HG03575 (cell line): ENCODE measurements at regions not wholly inside any gene's neighbourhood (a gene's known extent, or its start where the extent isn't known, plus 50 kb on each side); places are given as distances from the start of the nearest gene placed in this dataset.
"Not testable (repeated sequence)": the region's sequence is repeated elsewhere in the genome, so short reads cannot be mapped to it uniquely, and the experiment has no call there.

ENCODE experiments used
- ATAC-seq: cut with Tn5 transposase; IDR thresholded peaks from one replicate; pipeline ENCODE4 v1.9.1; 2021; ENCODE audit not compliant: unreplicated experiment, insufficient number of reproducible peaks, low FRiP score; ENCODE audit errors: extremely low read depth

DNA sequence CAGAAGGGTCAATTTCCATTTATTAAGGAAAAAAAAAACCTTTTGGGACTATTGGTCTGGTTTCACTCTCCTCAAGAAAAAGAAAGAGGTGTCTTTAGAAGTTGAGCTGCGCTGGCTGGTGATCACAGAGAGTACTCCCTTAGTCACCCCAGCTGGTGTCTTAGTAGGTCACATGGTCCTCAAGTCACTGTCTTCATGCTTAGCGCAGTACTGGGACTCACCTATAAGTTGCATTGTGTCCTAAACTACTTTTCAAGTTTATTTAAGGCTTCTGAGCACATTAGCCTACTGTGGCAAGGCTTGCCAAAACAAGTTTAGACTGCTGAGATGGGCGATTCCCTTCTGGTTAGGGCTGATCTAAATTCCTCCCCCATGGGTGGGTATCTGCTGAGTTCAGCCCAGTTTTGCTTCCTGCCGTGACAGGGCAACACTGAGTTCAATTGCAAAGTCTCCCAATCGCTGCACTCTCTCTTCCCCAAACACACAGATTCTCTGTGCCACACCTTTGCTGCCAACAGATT is 824.9 kb upstream of the CRIM1 start:
- ATAC-seq: no peak

DNA sequence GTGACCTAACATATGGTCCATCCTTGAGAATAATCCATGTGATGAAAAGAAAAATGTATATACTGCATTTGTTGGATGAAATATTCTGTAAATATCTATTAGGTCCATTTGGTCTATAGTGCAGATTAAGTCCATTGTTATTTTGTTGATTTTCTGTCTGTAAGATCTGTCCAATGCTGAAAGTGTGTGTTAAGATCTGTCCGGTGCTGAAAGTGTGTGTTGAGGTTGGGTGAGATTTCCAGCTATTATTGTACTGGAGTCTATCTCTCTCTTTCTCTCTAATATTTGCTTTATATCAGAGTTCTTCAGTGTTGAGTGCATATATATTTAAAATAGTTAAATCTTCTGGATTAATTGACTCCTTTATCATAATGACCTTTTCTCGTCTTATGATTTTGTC is 828.8 kb upstream of the CRIM1 start:
- ATAC-seq: no peak

DNA sequence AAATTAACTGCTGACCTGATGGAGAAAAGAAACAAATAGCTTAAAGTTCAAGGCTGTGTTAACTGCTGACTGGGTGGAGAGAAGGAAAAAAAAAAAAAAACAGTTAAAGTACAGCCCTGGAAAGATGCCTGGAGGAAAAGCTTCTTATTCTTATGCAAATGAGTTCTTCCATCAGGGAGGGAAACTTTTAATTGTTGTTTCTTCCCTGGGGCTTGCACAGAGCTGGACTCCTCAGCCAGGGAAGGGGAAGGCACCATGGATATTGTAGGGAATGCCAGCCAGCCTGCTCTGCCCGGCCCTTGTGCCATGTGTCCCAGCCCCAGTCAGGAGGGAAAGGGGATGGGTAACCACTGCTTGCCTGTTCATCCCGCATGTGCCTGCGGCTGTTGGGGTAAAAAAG is 833.1 kb upstream of the CRIM1 start:
- no peak for ATAC-seq

DNA sequence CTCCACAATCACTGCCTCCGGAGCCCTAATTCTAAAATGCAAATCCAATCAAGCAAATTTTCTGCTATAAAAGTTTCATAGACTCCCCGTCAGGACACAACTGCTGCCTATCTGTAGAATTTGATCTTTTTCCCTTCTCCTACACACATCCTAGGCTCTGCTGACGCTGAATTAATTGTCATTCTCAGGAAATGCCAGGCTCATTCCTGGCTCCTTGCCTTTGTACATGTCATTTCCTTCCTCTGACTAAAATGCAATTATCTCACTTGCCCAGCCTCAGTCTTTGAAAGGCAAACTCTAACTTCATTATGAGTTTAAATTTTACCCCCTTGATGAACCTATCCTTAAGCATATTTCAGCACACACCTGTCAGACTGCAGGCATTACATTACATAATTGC is 844.9 kb upstream of the CRIM1 start:
- no peak for ATAC-seq

DNA sequence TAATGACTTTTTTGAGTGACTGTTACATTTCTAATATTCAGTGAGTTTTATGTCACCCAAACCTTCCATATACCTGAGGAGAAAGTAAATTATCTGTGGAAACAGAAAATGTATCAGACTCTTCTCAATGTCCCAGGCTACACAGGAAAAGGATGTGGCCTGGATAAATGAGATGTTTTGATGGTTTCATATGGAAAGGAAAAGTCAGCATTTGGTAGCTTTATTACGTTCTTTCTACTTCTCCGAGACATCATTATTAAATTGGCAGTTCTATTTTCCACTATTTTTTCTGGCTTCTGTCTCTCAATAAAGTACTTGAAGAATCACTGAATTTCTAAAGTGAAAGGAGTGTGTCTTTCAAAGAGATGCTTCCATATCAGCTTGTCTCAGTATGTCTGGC is 847.0 kb upstream of the CRIM1 start:
- ATAC-seq: no peak

DNA sequence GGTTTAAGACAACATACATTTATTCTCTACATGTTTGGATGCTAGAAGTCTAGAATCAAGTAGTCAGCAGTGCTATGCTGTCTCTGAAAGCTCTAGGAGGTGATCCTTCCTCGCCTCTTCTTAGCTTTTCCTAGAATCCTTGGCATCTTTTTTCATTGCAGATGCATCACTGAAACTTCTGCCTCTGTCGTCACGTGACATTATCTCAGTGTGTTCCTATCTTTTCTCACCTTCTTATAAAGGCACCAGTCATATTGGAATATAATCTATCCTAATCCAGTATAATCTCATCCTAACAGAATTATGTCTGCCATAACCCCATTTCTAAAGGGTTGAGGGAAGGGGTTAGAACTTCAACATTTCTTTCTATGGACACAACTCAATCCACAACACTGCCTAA is 851.2 kb upstream of the CRIM1 start:
- ATAC-seq: no peak

DNA sequence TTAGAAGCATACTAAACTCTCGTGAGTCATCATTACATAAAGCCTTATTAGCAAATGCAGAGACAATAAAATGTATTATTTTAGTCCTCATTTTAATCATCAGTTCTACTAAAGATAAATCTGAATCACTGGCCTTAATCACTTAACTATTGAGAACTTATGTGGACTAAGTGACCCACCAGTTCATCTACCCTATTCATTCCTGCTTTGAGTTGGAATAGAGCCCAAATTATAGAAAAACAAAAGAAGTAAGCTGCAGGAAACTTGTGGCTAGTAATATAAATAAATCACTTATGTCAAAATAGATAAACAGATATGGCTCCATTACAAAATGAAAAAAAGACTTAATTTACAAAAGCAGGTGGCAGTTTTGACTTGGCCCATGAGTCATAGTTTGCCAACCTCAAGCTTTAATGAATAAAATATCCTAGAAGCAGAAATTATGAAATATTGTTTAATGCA is 851.8 kb upstream of the CRIM1 start:
- no peak for ATAC-seq

DNA sequence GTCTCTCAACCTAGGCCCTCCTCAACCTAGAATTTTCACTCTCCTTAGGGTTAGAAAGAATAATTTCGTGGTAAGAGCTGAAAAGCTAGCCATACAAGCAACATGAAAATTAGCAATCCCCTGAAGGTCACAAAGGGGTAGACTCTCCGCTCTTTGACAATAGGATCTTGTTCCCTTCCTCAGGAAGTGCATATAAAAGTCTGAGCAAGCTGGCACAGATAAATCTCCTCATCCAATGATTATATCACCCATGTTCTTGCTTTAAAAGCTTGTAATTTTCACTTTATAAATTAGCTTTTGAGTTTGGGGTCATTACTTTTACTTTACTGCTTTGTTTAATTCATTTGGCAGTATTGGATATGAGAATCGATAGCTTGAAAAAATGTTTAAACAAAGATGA is 852.3 kb upstream of the CRIM1 start:
- ATAC-seq: no peak

DNA sequence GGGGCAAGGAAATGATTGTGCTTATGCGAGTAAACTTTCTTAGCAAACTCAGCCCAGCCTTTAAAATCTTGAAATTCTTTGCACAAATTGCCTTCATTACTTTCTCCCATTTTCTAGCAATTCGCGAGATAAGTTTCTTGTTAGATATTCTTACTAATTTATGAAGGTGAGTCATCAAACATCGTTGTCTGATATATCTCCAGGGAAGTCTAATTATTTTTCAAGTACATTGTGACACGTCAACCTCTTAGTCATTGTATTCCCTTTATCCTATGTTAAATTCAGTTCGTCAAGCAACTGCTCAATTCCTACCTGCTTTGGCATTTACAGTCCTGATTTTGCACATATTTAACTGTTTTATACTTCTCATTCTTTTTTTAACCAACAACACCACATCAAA is 854.5 kb upstream of the CRIM1 start:
- no peak for ATAC-seq

DNA sequence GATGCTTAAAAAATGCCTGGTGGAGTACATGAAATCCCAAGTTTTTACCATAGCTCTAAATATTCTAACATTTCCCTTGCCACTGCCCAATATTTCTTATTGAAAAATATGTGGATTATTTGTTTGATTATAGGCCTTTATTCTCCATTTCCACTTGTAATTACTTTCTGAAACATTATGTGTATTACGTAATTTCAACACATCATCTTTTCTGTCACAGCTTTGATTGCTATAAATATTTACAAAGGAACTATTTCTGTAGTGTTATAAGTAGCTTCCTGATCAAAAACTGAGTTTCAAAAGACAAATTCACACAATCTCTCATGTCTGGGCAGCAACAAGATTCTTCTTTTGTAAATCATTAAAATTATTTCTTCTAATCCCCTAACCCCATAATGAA is 859.6 kb upstream of the CRIM1 start:
- no peak for ATAC-seq

DNA sequence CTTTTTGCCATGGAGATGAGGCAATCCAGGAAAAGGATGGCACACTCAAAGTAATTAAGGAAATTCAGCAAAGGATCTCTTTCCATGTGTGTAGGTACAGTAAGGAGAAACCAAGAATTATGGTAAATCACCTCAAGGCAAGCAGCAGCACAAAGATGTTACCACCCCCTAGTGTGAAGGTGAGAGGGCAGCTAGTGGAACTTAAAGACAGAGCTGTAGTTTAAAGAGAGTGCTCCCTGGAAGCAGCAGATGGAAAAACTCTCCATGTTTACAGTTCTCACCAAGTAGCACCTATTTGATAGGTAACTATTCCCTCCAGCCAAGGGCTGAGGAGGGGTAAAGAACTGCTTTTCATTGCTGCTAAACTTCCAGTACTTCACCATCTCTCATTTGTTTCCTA is 860.4 kb upstream of the CRIM1 start:
- no peak for ATAC-seq

DNA sequence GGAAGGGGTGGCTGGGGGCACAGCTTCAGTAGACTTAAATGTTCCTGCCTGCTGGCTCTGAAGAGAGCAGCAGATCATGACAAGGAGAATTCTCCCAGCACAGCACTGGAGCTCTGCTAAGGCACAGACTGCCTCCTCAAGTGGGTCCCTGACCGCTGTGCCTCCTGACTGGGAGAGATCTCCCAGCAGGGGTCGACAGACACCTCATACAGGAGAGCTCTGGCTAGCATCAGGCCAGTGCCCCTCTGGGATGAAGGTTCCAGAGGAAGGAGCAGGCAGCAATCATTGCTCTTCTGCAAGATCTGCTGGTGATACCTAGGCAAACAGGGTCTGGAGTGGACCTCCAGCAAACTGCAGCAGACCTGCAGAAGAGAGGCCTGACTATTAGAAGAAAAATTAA is 877.5 kb upstream of the CRIM1 start:
- not testable (repeated sequence) for ATAC-seq

DNA sequence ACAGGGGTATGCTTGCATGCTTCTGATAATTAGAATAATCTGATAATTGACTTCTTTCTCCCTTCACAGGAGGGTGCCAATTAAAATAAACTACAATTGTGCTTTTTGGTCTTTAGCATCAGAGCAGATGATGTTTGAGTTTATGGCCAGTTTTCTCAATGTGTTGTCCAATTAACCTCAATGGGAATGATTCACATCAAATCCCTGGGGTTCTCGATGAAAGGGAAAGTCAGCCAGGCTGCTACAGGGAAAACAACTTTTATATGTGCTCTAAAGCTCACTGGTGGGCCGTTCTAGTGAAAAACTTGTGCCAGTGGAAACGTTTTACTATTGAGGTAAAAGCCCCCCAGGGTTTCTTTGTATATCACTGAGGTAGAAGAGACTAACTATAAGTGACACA is 887.3 kb upstream of the CRIM1 start:
- no peak for ATAC-seq

DNA sequence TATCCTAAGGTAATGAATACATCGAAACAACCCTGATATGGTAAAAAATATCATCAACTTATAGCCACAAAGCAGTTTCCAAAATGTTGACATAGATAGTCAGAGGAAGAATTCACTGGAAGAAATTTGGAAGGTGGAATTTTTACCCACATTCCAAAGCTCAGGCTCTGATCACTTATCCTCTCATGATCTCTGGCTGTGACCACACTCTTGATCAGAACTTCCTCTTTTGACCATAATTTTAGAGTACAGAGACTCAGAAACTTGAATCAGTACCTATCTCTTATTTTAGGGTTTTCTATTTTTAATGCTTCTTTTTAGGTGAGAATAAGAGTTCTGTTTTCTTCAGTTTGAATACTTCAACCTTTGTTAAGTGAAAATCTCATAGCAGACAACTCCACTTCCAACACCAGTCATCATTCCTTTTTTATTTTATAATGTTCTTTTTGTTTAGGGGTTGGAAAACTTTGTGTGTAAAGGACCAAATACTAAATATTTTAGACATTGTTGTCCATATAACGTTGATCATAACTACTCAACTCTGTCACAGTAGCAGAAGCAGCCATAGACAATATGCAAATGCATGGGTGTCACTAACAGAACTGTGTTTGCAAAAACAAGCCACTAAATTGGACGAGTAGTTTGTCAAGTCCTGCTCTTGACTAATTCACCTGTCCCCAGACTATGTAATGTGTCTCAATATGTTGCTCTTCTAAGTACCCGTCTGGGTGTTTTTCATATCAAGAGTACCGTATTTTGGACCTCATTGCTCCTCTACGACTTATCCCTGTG is 891.6 kb upstream of the CRIM1 start:
- ATAC-seq: no peak

DNA sequence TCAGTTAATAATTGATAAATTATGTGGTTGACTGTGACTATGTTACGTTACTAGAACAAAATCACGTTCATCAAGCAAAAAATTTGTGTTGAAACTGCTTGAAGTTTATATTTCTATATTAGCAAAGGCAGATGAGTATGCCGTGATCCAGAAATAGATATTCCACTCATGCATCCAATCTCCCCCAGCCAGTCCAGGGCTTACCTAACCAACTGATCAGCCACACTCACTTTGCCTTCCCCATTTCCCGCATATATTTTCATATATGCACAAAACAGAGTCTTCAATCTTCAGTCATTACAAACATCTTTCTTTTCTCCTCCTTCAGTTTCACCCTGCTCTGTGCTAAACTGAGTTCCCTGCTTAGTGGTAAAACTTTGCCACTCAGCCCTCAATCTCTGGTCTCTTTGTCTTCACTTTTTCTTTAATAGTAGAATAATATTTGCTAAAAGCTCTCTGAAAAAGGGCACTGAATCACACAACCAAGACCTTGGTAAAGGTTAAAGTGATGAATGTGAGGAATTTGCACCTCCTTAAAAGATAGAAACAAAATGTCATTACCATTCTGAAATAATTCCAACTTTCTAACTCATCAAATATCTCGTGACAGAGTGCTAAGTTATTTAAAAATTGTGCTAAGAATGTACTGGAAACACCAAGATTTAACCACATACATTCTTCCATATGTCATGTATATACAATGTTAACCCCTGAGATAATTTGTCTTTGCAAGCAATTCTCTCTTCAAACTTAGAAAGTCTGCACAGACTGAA is 893.2 kb upstream of the CRIM1 start:
- no peak for ATAC-seq

DNA sequence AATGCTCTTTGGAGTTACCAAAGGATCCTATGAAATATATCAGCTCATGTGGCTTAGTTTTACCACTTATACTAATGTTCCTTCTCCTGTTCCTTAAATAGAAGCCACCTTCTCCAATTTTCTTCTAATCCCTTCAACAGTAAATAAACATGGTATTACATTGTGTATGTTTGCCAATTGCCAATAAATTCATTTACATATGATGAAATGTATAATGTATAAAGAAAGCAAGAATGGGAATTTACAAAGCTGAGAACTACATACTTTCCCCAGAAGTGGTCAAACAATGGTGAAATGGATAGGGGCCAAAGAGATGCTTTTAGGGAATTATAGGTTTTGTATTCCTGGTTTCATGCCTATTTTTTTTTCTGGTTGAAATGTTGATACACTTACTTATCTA is 894.2 kb upstream of the CRIM1 start:
- ATAC-seq: no peak

DNA sequence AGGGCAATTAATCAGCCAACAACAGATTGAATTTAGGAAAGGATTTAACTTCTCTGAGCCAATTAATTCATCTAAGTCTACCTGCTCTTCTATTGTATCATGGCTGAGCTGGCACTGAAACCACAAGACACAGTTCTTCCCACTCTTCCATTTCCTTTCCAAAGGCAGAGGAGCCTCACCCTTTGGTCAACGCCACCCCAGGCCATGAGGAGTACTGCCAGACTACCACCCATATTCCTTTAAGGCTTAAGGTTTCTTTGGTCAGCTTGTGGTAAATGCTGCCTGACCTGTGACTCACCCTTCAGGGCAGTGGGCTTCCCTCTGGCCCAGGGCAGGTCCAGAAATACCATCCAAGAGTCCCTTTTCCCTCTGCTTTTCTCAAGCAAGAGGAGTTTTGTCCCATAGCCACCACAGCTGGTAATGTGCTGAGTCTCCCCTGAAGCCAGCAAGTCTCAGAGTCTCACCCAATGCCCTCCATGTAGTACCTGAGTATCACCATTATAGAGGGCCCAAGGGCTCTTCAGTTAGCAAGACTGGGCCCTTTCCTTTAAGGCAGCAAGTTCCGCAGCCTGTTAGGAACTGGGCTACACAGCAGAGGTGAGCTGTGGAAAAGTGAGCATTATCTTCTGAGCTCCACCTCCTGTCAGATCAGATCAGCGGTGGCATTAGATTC is 900.5 kb upstream of the CRIM1 start:
- no peak for ATAC-seq

DNA sequence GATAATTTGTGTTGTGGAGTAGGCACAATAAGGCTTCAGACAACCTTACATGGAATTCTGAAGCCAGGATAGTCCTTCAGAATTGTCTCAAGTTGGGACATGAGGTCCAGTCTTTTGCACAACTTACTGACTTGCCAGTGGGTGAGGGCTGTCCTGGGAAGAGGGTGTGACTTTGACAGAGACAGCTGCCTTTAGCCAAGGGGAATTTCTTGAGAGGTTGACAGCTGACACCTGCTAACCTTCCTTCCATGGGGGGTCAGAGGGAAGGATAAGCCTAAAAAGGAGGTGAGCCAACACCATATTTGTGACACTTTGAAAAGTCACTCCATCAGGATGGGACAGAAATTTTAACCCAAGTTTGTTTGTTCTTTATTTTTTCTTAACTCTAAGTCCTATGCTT is 907.8 kb upstream of the CRIM1 start:
- ATAC-seq: no peak

DNA sequence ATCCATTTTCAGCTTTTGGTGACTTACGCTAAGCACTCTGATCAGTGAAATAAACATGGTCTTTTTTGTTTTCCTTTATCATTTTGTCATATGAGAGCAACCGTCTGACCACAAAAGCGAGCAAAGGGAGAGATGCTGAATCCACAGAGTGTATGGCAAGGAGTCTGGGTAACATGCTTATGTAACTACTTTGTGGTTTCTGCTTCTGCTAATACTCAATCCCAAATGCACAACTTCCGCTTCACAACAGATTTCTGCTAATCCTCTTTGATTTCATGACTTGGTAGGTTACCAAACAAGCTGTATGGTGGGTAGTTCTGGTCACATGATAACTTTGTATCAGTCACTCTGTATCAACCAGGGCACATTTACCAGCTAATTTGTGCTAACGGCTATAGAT is 908.4 kb upstream of the CRIM1 start:
- ATAC-seq: no peak

DNA sequence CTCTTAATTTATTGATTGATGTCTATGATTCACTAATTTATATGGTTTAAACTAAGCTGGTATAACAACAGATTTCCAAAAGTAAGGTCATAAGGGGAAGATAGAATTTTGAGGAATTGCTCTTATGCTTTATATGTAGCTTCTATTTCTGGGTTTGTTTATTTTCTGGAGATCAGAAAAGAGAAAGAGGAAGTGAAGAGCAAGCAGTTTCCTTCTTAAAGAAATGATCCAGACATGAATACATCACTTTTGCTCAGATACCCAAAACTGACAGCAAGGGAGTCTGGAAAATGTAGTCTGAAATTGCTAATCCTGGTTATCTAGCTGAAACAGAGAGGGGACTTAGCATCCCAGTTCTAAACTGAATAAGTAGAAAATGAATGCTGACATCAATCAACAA is 912.5 kb upstream of the CRIM1 start:
- ATAC-seq: no peak
